ENCODE measurements at regions not wholly inside any gene's neighbourhood (a gene's known extent, or its start where the extent isn't known, plus 50 kb on each side); places are given as distances from the start of the nearest gene placed in this dataset.

DNA sequence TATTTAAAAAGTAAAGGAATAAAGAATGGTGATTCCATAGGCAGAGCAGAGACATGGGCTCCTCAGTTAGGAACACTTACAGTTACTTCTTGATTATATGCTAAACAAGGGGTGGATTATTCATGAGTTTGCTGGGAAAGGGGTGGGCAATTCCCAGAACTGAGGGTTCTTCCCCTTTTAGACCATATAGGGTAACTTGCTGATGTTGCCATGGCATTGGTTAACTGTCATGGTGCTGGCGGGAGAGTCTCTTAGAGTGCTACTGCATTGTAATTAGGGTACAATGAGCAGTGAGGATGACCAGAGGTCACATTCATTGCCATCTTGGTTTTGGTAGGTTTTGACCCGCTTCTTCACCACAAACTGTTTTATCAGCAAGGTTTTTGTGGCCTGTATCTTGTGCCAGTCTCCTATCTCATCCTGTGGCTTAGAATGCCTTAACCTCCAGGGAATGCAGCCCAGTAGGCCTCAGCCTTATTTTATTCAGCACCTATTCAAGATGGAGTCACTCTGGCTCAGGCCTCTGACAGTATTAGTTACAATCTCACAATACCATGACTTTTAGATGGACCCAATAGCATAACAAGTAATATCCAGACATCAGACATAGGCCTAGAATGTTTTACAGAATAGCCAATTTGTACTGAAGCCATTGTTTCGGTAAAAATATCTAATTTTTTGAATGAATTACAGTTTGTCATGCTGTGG, 106.8 kb downstream of the ZBTB18 start:
- H3K27ac ChIP-seq, result no peak overlapping the region
- no peak for TF ChIP-seq CTCF (conservative IDR thresholded peaks at IDR 0.05)

- no peak for TF ChIP-seq CTCF (conservative IDR thresholded peaks at IDR 0.05)
- H3K27ac ChIP-seq, result no peak overlapping the region
Observed at GRCh38 chr1:244159646-244160045, 108.6 kb downstream of the ZBTB18 start.

- no peak for TF ChIP-seq CTCF (conservative IDR thresholded peaks at IDR 0.05)
- no peak overlapping the region for H3K27ac ChIP-seq
Observed at GRCh38 chr1:244160455-244161235, 109.6 kb downstream of the ZBTB18 start.

- TF ChIP-seq CTCF (conservative IDR thresholded peaks at IDR 0.05), result no peak
- H3K27ac ChIP-seq, result no peak overlapping the region
Observed at GRCh38 chr1:244161236-244161510, 110.1 kb downstream of the ZBTB18 start.

- TF ChIP-seq CTCF (conservative IDR thresholded peaks at IDR 0.05), result no peak
- H3K27ac ChIP-seq, result no peak overlapping the region
Observed at GRCh38 chr1:244162786-244163530, 111.9 kb downstream of the ZBTB18 start.

- TF ChIP-seq CTCF (conservative IDR thresholded peaks at IDR 0.05), result no peak
Observed at GRCh38 chr1:244163861-244164510, 112.9 kb downstream of the ZBTB18 start.

DNA sequence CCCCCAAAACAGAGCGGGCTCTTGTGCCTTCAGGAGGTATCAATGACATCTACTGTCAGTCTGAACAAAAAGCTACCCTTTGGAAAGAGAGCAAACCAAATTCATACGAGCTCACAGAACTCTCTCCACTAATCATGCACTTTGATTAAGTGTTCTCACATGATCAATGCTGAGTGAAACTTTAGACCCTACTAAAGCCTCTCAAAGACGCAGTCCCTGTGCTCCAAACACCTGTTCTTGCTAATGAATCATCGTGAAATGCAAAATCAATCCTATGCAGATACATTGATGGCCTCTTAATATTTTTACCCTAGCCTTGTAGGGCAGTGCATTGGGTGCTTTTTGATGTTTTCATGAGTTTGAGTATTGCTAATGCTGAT, 113.4 kb downstream of the ZBTB18 start:
- no peak for TF ChIP-seq CTCF (conservative IDR thresholded peaks at IDR 0.05)
- H3K27ac ChIP-seq, result no peak overlapping the region

More at GRCh38 chr1:244163861-244164510, 112.9 kb downstream of the ZBTB18 start:
- H3K27ac ChIP-seq, result no peak overlapping the region
